Activated naive CD4-positive, alpha-beta T cell treated with anti-CD3 and anti-CD28 coated beads, Interleukin-2, amount 50 U/mL, for 24 hours (primary cell): ENCODE measurements at regions not wholly inside any gene's neighbourhood (a gene's known extent, or its start where the extent isn't known, plus 50 kb on each side); places are given as distances from the start of the nearest gene placed in this dataset.
"Not testable (repeated sequence)": the region's sequence is repeated elsewhere in the genome, so short reads cannot be mapped to it uniquely, and the experiment has no call there.

ENCODE experiments used
- H3K27ac Mint-ChIP-seq: one replicate; pipeline ENCODE4 v1.8.0; 2021; ENCODE audit warnings: mild to moderate bottlenecking, mixed read lengths
- H3K27me3 Mint-ChIP-seq: one replicate; pipeline ENCODE4 v1.8.0; 2021; ENCODE audit warnings: mixed read lengths
- H3K36me3 Mint-ChIP-seq: one replicate; pipeline ENCODE4 v1.8.0; 2021; ENCODE audit warnings: mixed read lengths
- H3K4me1 Mint-ChIP-seq: one replicate; pipeline ENCODE4 v1.8.0; 2021; ENCODE audit warnings: mixed read lengths
- H3K4me3 Mint-ChIP-seq: one replicate; pipeline ENCODE4 v1.8.0; 2021; ENCODE audit warnings: mild to moderate bottlenecking, mixed read lengths
- H3K9me3 Mint-ChIP-seq: one replicate; pipeline ENCODE4 v1.8.0; 2021; ENCODE audit warnings: mixed read lengths

DNA sequence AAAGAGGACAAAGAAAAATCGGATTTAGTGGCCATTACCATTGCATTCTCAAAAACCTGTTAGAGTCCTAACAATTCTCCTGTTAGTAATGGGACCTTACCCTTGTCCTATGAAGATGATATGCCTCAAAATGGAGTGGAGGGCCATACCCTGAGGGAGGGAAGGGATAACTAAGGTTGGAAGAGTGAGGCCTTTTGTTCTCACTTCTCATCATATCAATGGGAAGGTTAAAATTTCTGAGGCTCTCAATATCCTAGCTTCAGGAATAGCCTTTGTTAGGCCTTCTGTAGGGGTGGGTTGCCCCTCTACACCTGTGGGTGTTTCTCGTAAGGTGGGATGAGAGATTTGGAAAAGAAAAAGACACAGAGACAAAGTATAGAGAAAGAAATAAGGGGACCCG, 109.4 kb upstream of the SGIP1 start:
- not testable (repeated sequence) for H3K36me3 Mint-ChIP-seq, H3K27ac Mint-ChIP-seq, H3K4me3 Mint-ChIP-seq, H3K27me3 Mint-ChIP-seq, H3K9me3 Mint-ChIP-seq
- H3K4me1 Mint-ChIP-seq = peaks cover 12% of the 10 kb centered on the region

DNA sequence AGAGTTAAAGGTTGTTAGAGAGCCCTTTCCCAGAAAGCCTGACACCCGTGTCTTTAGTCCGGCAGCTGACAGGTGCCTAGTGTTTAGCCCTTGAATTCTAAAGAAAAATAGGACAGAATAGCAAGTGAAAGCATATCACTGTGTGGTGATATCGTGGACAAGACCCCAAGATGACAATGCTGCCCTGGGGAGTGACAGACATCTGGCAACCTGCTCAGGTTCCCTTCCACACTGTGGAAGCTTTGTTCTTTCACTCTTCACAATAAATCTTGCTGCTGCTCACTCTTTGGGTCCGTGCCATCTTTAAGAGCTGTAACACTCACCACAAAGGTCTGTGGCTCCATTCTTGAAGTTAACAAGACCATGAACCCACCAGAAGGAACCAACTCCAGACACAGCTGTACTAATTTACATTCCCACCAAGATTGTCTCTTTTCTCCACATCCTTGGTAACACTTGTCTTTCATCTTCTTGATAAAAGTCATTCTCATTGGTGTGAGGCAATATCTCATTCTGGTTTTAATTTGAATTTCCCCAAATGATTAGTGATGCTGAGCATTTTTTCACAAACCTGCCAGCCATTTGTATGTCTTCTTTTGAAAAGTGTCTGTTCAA, 107.6 kb upstream of the SGIP1 start:
- H3K4me1 Mint-ChIP-seq = peaks cover 12% of the 10 kb centered on the region
- peaks cover 10% of the 10 kb centered on the region for H3K9me3 Mint-ChIP-seq
- peaks cover 10% of the 10 kb centered on the region for H3K36me3 Mint-ChIP-seq
- H3K4me3 Mint-ChIP-seq = no peak overlapping the region
- no peaks in the 10 kb centered on the region for H3K27me3 Mint-ChIP-seq
- no peak overlapping the region for H3K27ac Mint-ChIP-seq

DNA sequence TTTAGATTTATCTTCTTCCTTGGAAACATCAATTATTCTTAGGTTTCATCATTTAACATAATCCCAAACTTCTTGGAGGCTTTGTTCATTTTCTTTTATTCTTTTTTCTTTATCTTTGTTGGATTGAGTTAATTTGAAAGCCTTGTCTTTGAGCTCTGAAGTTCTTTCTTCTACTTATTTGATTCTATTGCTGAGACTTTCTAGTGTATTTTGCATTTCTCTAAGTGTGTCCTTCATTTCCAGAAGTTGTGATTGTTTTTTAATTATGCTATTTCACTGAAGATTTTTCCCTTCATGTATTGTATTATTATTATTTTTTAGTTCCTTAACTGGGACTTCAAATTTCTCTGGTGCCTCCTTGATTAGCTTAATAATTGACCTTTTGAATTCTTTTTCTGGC, 103.1 kb upstream of the SGIP1 start:
- Mint-ChIP-seq H3K9me3 (peaks cover 14% of the 10 kb centered on the region), H3K36me3 (peaks cover 14% of the 10 kb centered on the region)
- H3K4me1 Mint-ChIP-seq, H3K27ac Mint-ChIP-seq, H3K4me3 Mint-ChIP-seq, H3K27me3 Mint-ChIP-seq: not testable (repeated sequence)

DNA sequence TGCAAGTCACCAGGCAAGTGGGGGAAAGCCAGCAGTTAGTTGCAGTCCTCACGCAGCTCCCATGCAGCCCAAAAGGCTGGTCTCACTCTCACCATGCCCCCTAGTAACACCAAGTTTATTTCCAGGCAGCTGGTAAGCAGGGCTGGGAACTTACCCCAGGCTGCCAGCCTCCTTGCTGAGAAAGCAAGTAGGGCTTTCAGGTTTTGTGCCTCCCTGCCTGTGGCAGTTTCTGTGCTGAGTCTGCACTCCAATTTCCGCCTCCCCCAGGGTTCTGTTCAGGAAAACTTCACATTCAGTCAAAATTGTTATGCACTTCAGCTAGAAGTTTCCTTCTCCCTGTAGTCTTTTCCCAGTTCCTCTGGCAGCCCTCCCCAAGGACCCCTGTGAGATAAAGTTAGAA, 102.0 kb upstream of the SGIP1 start:
- Mint-ChIP-seq H3K36me3 (peaks cover 12% of the 10 kb centered on the region), H3K27me3 (no peaks in the 10 kb centered on the region), H3K4me1 (peaks cover 9% of the 10 kb centered on the region), H3K4me3 (no peak overlapping the region), H3K9me3 (peaks cover 14% of the 10 kb centered on the region), H3K27ac (no peak overlapping the region)

DNA sequence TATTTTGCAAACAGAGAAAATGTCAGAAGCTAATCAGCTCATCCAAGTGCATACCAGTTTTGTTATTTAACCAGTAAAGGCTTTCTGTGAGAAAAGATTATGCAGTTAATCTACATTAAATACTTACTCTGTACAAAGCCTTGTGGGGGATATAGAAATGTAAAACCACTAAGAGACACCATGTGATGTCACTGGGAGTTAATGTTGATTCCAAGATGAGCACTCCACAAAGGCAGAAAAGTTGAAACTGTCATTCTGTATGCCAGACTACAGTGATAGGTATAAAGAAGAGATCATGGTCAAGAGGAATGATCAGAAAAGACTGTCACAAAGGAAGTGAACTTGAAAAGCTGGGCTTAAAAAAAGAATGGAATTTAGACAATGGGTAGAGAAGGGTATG, 100.3 kb upstream of the SGIP1 start:
- peaks cover 18% of the 10 kb centered on the region for H3K4me1 Mint-ChIP-seq
- H3K9me3 Mint-ChIP-seq = peaks cover 13% of the 10 kb centered on the region
- no peaks in the 10 kb centered on the region for H3K27me3 Mint-ChIP-seq
- H3K27ac Mint-ChIP-seq = no peak overlapping the region
- H3K4me3 Mint-ChIP-seq = no peak overlapping the region
- peaks cover 10% of the 10 kb centered on the region for H3K36me3 Mint-ChIP-seq

DNA sequence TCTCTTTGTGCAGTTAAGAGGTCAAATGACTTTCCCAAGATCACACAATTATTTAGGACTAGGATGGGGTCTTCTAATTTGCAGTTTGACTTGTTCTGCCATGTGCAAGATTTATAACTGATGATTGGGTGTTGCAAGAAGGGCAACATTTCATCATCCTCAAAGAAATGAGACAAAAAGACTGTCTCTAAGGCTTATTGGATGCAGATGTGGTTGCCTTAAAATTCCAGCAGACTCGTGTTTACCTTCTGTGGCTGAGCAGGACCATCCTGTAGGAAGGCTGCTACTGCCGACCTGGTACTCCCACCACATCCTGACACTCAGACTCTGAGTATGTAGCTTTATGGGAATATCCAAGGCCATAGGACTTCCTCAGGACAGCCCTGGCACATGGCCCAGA, 99.9 kb upstream of the SGIP1 start:
- H3K9me3 Mint-ChIP-seq = peaks cover 8% of the 10 kb centered on the region
- H3K27ac Mint-ChIP-seq = no peak overlapping the region
- no peak overlapping the region for H3K4me3 Mint-ChIP-seq
- no peaks in the 10 kb centered on the region for H3K27me3 Mint-ChIP-seq
- H3K4me1 Mint-ChIP-seq = peaks cover 23% of the 10 kb centered on the region
- peaks cover 10% of the 10 kb centered on the region for H3K36me3 Mint-ChIP-seq

DNA sequence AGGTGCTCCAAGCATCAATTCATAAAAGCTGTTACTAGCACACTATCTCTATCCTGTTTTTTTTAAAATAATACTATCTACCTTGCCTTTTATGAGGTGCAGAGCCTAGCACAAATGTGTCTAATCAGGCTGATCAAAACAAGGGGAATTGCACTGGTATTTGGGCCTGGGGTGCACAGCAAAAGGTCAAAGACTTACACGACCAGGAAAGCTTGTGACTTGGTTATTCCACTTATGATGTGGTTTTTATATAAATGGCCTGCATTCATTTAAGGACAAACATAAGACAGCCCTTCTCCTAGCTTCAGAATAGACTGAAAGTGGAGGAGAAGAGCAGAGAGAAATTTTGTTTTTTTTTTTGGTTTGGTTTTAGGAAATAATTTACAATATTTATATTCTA, 98.4 kb upstream of the SGIP1 start:
- Mint-ChIP-seq H3K27ac (no peak overlapping the region), H3K27me3 (no peaks in the 10 kb centered on the region), H3K9me3 (peaks cover 5% of the 10 kb centered on the region), H3K4me1 (peaks cover 33% of the 10 kb centered on the region), H3K36me3 (peaks cover 5% of the 10 kb centered on the region), H3K4me3 (no peak overlapping the region)

DNA sequence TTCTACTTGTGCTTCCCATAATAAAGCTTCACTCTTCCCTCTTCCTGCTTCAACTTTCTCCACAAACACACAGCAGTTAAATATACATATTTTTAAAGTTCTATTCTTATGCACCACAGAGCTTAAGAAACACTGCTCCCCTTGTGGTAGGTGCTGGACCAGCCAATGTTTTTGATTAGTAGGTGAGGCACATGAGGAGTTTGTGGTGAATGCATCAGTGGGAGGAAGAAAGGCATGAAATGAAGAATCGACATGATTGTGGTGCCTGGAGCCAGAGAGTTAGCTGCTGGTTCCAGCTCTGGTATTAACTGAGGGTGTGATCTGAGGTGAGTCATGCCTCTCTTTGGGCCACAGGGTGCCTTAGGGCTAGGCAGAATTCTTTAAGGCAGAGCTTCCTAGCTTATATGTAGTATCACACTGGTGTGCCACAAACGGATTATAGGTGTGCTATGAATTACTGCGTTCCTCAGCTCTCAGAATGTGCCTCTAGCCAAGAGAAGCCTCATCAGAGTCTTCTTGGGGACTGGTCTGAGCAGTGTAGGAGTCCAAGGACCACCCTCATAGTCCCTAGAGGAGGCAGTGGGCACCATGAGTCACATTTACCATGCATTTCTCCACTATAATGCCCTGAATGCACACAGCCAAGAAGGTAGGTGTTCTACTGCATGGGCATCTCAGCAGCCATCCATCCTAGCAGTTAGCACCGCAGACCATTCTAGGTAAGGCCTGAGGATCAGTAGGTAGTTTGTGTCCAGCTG, 97.4 kb upstream of the SGIP1 start:
- H3K27me3 Mint-ChIP-seq = no peaks in the 10 kb centered on the region
- no peak overlapping the region for H3K4me3 Mint-ChIP-seq
- peaks cover 2% of the 10 kb centered on the region for H3K9me3 Mint-ChIP-seq
- peaks cover 33% of the 10 kb centered on the region for H3K4me1 Mint-ChIP-seq
- H3K27ac Mint-ChIP-seq = no peak overlapping the region
- H3K36me3 Mint-ChIP-seq = peaks cover 3% of the 10 kb centered on the region

DNA sequence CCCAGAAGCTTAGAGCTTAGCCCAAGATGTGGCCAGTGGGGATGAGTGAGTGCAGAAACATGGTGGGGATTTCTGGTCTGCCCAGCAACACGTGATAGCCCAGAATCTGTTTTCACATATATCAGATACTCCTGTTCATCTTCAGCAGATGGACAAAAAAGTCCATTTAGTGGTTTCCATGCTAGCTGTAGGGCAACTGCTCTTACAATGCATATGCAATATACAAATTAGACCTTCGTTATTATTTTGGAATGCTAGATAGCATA, 96.9 kb upstream of the SGIP1 start:
- H3K36me3 Mint-ChIP-seq = peaks cover 2% of the 10 kb centered on the region
- peaks cover 33% of the 10 kb centered on the region for H3K4me1 Mint-ChIP-seq
- no peak overlapping the region for H3K4me3 Mint-ChIP-seq
- H3K9me3 Mint-ChIP-seq = no peaks in the 10 kb centered on the region
- H3K27me3 Mint-ChIP-seq = no peaks in the 10 kb centered on the region
- no peak overlapping the region for H3K27ac Mint-ChIP-seq

DNA sequence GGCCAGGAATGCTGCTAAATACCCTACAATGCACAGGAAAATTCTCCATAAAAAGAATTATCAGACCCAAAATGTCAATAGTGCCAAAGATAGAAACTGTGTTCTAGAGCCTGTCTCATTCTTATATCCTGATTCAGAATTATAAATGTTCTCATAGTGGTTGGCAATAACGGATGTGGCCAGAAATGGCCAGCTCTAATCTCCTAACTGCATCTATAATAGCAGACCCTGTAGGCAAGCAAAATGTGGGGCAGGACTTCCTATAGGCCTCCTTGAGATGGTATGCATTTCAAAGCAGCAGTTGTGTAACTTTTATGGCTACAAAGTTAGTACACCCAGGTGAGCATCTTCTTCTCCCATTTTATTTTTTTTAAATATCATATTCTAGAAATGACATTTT, 95.9 kb upstream of the SGIP1 start:
- no peaks in the 10 kb centered on the region for H3K9me3 Mint-ChIP-seq
- no peak overlapping the region for H3K4me3 Mint-ChIP-seq
- no peaks in the 10 kb centered on the region for H3K27me3 Mint-ChIP-seq
- H3K4me1 Mint-ChIP-seq = peaks cover 33% of the 10 kb centered on the region
- no peaks in the 10 kb centered on the region for H3K36me3 Mint-ChIP-seq
- no peak overlapping the region for H3K27ac Mint-ChIP-seq

DNA sequence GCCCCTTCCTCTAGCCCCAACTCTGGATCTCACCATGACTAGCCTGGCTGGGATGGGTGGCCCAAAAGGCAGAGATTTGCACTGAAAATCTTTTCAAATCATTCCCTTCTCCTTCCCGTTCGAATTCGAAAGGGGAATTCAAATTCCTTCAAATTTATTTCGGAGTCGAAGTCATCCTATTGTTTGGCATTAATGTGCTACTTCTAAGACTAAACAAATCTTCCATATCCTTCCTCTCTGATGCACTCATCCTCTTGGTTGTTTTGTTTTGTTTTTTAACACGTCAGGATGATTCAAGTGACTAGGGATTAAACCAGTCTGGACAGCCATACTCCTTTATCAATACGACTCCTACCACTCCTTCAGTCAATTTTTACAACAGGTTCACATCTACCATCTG, 95.5 kb upstream of the SGIP1 start:
- Mint-ChIP-seq H3K27ac (peak overlapping the region; percentile 72), H3K4me1 (peaks cover 36% of the 10 kb centered on the region), H3K36me3 (no peaks in the 10 kb centered on the region), H3K9me3 (no peaks in the 10 kb centered on the region), H3K4me3 (peak overlapping the region; percentile 37), H3K27me3 (no peaks in the 10 kb centered on the region)

DNA sequence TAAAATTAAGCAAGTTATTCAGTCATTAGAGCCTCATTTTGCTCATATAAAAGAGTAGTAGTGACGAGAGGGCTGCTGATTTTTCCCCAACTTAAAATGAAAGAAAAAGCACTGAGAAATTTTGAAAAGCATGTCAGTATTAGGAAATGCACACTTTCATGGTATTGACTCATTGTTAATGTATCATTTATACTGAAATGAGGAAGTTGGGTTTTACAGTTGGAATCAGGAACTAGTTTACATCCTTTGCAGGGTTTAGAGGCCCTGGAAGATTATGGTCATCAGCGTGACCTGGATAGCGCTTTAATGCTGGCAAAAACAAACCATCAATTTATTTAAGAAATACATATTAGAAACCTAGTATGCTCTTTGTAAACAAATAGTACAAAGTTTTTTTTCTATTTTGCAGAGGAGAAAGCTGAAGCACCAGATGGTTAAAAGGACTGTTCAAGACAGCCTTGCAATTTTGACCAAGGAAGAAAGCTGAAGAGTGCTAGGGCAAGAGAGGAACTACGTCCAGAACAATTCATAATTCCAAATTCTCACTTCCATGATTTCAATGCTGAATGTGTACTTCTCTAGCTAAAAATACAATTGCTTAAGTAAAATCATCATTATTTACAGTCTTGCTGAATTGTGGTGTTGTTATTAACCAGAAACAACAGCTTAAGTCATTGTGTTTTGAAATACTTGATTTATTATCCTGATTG, 94.8 kb upstream of the SGIP1 start:
- no peaks in the 10 kb centered on the region for H3K36me3 Mint-ChIP-seq
- H3K9me3 Mint-ChIP-seq = no peaks in the 10 kb centered on the region
- peak overlapping the region; percentile 37 for H3K4me3 Mint-ChIP-seq
- H3K4me1 Mint-ChIP-seq = peaks cover 43% of the 10 kb centered on the region
- no peaks in the 10 kb centered on the region for H3K27me3 Mint-ChIP-seq
- peak overlapping the region; percentile 72 for H3K27ac Mint-ChIP-seq

DNA sequence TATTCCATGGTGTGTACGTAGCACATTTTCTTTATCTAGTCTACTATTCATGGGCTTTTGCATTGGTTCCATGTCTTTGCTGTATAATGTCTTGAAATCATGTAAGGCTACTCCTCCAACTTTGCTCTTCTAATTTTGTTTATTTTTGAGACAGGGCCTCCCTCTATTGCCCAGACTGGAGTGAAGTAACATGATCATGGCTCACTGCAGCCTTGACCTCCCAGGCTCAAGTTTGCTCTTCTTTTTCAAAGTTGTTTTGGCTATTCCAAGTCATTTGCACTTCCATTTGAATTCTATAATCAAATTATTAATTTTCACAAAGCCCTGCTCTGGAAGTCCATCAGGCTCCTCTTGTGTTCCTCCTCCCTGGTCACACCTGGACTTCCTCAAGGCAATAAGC, 90.2 kb upstream of the SGIP1 start:
- Mint-ChIP-seq H3K36me3 (no peaks in the 10 kb centered on the region), H3K9me3 (no peaks in the 10 kb centered on the region), H3K27ac (peak overlapping the region; percentile 73), H3K4me1 (peaks cover 48% of the 10 kb centered on the region), H3K4me3 (no peak overlapping the region), H3K27me3 (no peaks in the 10 kb centered on the region)

DNA sequence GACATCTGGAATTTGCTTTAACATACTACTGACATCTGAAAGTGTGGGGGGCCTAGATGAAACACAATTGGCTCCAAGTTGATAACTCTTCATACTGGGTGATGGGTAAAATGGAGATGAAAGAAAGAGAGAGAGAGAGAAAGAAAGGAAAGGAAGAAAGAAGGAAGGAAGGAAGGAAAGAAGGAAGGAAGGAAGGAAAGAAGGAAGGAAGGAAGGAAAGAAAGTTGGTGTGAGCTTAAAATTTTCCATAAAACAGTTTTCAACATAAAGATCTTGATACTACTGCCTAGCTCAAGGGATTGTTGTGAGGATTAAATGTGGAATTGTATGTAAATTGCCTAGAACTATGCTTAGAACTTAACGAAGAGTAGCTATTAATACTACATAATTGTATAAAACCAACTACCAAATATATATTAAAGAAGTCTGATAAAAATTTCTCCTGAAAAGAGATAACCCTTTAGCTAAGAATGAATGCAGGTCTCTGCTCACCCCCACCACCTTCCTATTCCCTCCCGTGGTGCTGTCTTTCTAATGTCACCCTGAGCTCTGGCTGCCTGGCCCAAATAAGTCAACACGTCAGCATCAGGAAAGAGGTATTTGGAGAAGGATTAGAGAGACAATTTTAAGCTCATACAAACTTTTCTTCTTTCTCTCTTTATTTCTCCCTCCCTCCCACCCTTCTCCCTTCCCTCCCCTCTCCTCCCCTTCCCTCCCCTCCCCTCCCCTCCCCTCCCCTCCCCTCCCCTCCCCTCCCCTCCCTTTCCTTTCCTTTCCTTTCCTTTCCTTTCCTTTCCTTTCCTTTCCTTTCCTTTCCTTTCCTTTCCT, 89.3 kb upstream of the SGIP1 start:
- Mint-ChIP-seq H3K27me3 (no peaks in the 10 kb centered on the region), H3K4me3 (peak overlapping the region; percentile 75), H3K27ac (peak overlapping the region; percentile 97), H3K36me3 (no peaks in the 10 kb centered on the region), H3K9me3 (no peaks in the 10 kb centered on the region), H3K4me1 (peaks cover 40% of the 10 kb centered on the region)

DNA sequence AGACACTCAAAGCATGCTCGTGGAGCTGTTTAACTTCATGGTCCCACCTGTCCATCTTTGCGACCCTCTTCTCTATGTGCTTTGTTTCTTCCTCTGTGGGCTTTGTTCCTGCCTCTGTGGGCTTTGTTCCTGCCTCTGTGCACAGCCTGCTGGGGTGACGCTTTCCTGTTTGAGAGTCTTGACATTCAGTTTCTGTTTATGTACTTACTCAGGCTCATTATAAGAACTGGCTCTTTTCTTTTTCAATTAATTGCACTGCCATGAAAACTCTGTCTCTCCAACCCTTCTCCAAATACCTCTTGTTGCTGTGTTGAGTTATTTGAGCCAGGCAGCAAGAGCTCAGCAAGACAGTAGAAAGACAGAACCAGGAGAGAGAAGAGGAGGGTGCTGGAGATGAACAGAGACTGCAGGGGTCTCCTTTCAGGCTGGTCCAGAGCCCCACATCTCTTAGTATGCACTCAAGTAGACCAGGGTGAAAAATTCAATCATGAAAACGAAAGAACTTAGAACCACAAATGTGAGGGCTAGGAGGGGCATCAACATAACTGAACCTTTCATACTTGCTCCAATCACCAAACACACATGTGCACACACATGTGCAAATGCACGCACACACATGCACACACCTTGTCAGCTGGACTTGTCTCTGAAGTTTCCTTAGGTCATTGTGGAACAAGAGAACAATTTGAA, 88.3 kb upstream of the SGIP1 start:
- Mint-ChIP-seq H3K27me3 (no peaks in the 10 kb centered on the region), H3K4me1 (peaks cover 34% of the 10 kb centered on the region), H3K9me3 (no peaks in the 10 kb centered on the region), H3K27ac (peak overlapping the region; percentile 97), H3K36me3 (no peaks in the 10 kb centered on the region), H3K4me3 (peak overlapping the region; percentile 75)
